K562 (cell line): ENCODE measurements at regions not wholly inside any gene's neighbourhood (a gene's known extent, or its start where the extent isn't known, plus 50 kb on each side); places are given as distances from the start of the nearest gene placed in this dataset.

Experiments used
- ATF3 ChIP-seq, 2 experiments: fragments of 450-650 bp in 1 of 2; sonication (generic) in 1 of 2; formaldehyde crosslinking in 1 of 2; IDR thresholded peaks in 1 of 2; conservative IDR thresholded peaks in 1 of 2; 2 replicates each; pipeline versions ENCODE4 v1.6.1 to v1.8.1; 2016 to 2023; ENCODE audit warnings: mild to moderate bottlenecking in 2 of 2, moderate library complexity in 2 of 2, inconsistent platforms in 1 of 2, missing genetic modification reagents in 1 of 2
- FOSL1 ChIP-seq: fragments of 200-800 bp; sonication (Bioruptor generic); conservative IDR thresholded peaks from 2 replicates; pipeline ENCODE4 v1.6.1; 2016; ENCODE audit warnings: missing genetic modification characterization, missing compliant biosample characterization
- MEIS2 ChIP-seq: fragments of 450-650 bp; IDR thresholded peaks from 2 replicates; pipeline ENCODE4 v1.6.1; 2014; ENCODE audit warnings: mild to moderate bottlenecking; ENCODE audit not compliant: partially characterized antibody
- POU5F1 ChIP-seq: fragments of 150-350 bp; IDR thresholded peaks from 2 replicates; pipeline ENCODE4 v1.6.1; 2014; ENCODE audit warnings: borderline replicate concordance, low read length, low read depth, mild to moderate bottlenecking; ENCODE audit not compliant: partially characterized antibody
- RBM22 ChIP-seq: fragments of 200-400 bp; formaldehyde crosslinking; IDR thresholded peaks from 2 replicates; pipeline ENCODE4 v1.6.1; 2018; ENCODE audit warnings: low read length, low read depth; ENCODE audit not compliant: poor library complexity, severe bottlenecking
- RCOR1 ChIP-seq, 2 experiments: IDR thresholded peaks; 2 replicates each; pipeline ENCODE4 v1.6.1; 2012; ENCODE audit warnings: low read depth in 2 of 2, low read length in 2 of 2, borderline replicate concordance in 1 of 2, improper control_type of control experiment in 1 of 2
- SPI1 ChIP-seq: IDR thresholded peaks from 2 replicates; pipeline ENCODE4 v1.6.1; 2011; ENCODE audit warnings: low read depth, low read length, control low read depth, borderline replicate concordance
- ZNF609 ChIP-seq: sonication (generic); formaldehyde crosslinking; IDR thresholded peaks from 2 replicates; pipeline ENCODE4 v1.8.1; 2023; ENCODE audit warnings: missing genetic modification reagents, mild to moderate bottlenecking, borderline replicate concordance

GRCh38 chr2:172247203-172247602 is 144.5 kb upstream of the DLX2 start (continued):
- no peak for TF ChIP-seq SPI1
- TF ChIP-seq FOSL1 (tag), result no peak
- TF ChIP-seq RCOR1 (IDR thresholded peaks at IDR 0.05; ENCODE audit: borderline replicate concordance in 1 of 2, low read depth in 2 of 2, low read length in 2 of 2), result no peak
- TF ChIP-seq ZNF609 (CRISPR knock-in tag), result no peak
- TF ChIP-seq POU5F1, result no peak
- no peak for TF ChIP-seq MEIS2
- TF ChIP-seq RBM22, result no peak
- no peak for TF ChIP-seq ATF3 (IDR thresholded peaks at IDR 0.05)
- TF ChIP-seq ATF3 (CRISPR knock-in tag; conservative IDR thresholded peaks at IDR 0.05), result no peak
